Esophagus muscularis mucosa (tissue), 4 donors: ENCODE measurements at regions not wholly inside any gene's neighbourhood (a gene's known extent, or its start where the extent isn't known, plus 50 kb on each side); places are given as distances from the start of the nearest gene placed in this dataset.

ENCODE experiments used
- DNase-seq: peaks from one replicate; pipeline ENCODE4 v3.0.0-alpha.2; 2017; ENCODE audit errors: extremely low spot score
- H3K27ac ChIP-seq, 4 donors: fragments of 200-600 bp; sonication (generic); replicated peaks in 1 of 4; 1 replicate in 3 of 4; 2 replicates in 1 of 4; pipeline ENCODE4 v1.5.1; 2016 to 2019; ENCODE audit warnings: mild to moderate bottlenecking in 1 of 4
- H3K27me3 ChIP-seq, 4 donors: fragments of 200-600 bp; sonication (generic); one replicate each; pipeline versions ENCODE4 v1.5.1 to v1.6.0; 2016 to 2019
- H3K36me3 ChIP-seq, 4 donors: fragments of 200-600 bp; sonication (generic); one replicate each; pipeline ENCODE4 v1.5.1; 2016 to 2019
- H3K4me1 ChIP-seq, 4 donors: fragments of 200-600 bp; sonication (generic); one replicate each; pipeline ENCODE4 v1.5.1; 2016 to 2019
- H3K4me3 ChIP-seq, 4 donors: fragments of 200-600 bp; sonication (generic); 1 replicate in 2 of 4; 2 replicates in 2 of 4; pipeline ENCODE4 v1.5.1; 2016 to 2019; ENCODE audit warnings: mild to moderate bottlenecking in 4 of 4, moderate library complexity in 1 of 4
- H3K9me3 ChIP-seq, 4 donors: fragments of 200-600 bp; sonication (generic); 1 replicate in 3 of 4; 2 replicates in 1 of 4; pipeline ENCODE4 v1.5.1; 2016 to 2019
- CTCF ChIP-seq, 3 experiments: fragments of 200-600 bp in 2 of 3; fragments of 450-650 bp in 1 of 3; sonication (generic) in 2 of 3; IDR thresholded peaks; one replicate each; pipeline ENCODE4 v1.5.1; 2017 to 2019; ENCODE audit warnings: antibody characterized with exemption in 3 of 3, mild to moderate bottlenecking in 2 of 3, moderate library complexity in 1 of 3
- EP300 ChIP-seq: sonication (generic); formaldehyde crosslinking; IDR thresholded peaks from one replicate; pipeline ENCODE4 v1.6.1; 2017; ENCODE audit warnings: antibody characterized with exemption
- POLR2A ChIP-seq: fragments of 450-650 bp; IDR thresholded peaks from one replicate; pipeline ENCODE4 v1.6.1; 2017; ENCODE audit warnings: antibody characterized with exemption, moderate library complexity, mild to moderate bottlenecking, low read depth
- POLR2AphosphoS5 ChIP-seq, 2 donors: sonication (generic); formaldehyde crosslinking; IDR thresholded peaks; one replicate each; pipeline ENCODE4 v1.6.1; 2017; ENCODE audit warnings: antibody characterized with exemption in 2 of 2
- WGBS: methylation state at CpG from one replicate; pipeline ENCODE4 v1.1.5; 2018; 5-methylcytosine and 5-hydroxymethylcytosine counted together
- intact Hi-C: fragments of 100-400 bp; cut with DNase I; formaldehyde crosslinking; loops from one replicate; pipeline ENCODE4 v1.15.1; 2023

GRCh38 chr5:105878402-105878801 lies 1792.3 kb downstream of the EFNA5 start:
- no peak overlapping the region for H3K4me3 ChIP-seq
- no peaks in the 10 kb centered on the region for H3K27me3 ChIP-seq
- no peaks in the 10 kb centered on the region for H3K9me3 ChIP-seq
- no peaks in the 10 kb centered on the region for H3K4me1 ChIP-seq
- intact Hi-C loops: no loop called here
- TF ChIP-seq CTCF (IDR thresholded peaks at IDR 0.05): no peak
- no peak for TF ChIP-seq POLR2AphosphoS5 (IDR thresholded peaks at IDR 0.05)
- TF ChIP-seq POLR2A: no peak
- no peak for TF ChIP-seq EP300
- no peak for DNase-seq
- no peaks in the 10 kb centered on the region for H3K36me3 ChIP-seq
- no peak overlapping the region for H3K27ac ChIP-seq
- WGBS: 82% methylated on average over 1 of the region's 1 CpG

- 61% methylated on average over 2 of the region's 2 CpGs for WGBS
- intact Hi-C loops: no loop called here
- TF ChIP-seq POLR2AphosphoS5 (IDR thresholded peaks at IDR 0.05) (no peak), EP300 (no peak), POLR2A (no peak), CTCF (IDR thresholded peaks at IDR 0.05) (no peak)
- H3K4me3 ChIP-seq: no peak overlapping the region
- no peaks in the 10 kb centered on the region for H3K4me1 ChIP-seq
- H3K27ac ChIP-seq: no peak overlapping the region
- no peaks in the 10 kb centered on the region for H3K27me3 ChIP-seq
- H3K36me3 ChIP-seq: no peaks in the 10 kb centered on the region
- no peaks in the 10 kb centered on the region for H3K9me3 ChIP-seq
- no peak for DNase-seq
Observed at GRCh38 chr5:105877592-105877991, 1793.1 kb downstream of the EFNA5 start.

- intact Hi-C loops: no loop called here
- no peaks in the 10 kb centered on the region for H3K4me1 ChIP-seq
- WGBS: 88% methylated on average over 2 of the region's 2 CpGs
Observed at GRCh38 chr5:105874316-105874715, 1796.4 kb downstream of the EFNA5 start.

GRCh38 chr5:105872569-105873270 lies 1798.0 kb downstream of the EFNA5 start:
- no peaks in the 10 kb centered on the region for H3K4me1 ChIP-seq
- 93% methylated on average over 15 of the region's 15 CpGs for WGBS
- no peaks in the 10 kb centered on the region for H3K9me3 ChIP-seq
- DNase-seq: no peak
- no peaks in the 10 kb centered on the region for H3K36me3 ChIP-seq
- H3K27me3 ChIP-seq: no peaks in the 10 kb centered on the region
- intact Hi-C loops: no loop called here
- TF ChIP-seq POLR2A: no peak
- H3K27ac ChIP-seq: no peak overlapping the region
- no peak overlapping the region for H3K4me3 ChIP-seq

More at GRCh38 chr5:105874316-105874715, 1796.4 kb downstream of the EFNA5 start:
- TF ChIP-seq CTCF (IDR thresholded peaks at IDR 0.05) (no peak), EP300 (no peak), POLR2A (no peak), POLR2AphosphoS5 (IDR thresholded peaks at IDR 0.05) (no peak)
- DNase-seq: no peak
- no peaks in the 10 kb centered on the region for H3K27me3 ChIP-seq
- no peaks in the 10 kb centered on the region for H3K36me3 ChIP-seq
- H3K9me3 ChIP-seq: no peaks in the 10 kb centered on the region
- H3K4me3 ChIP-seq: no peak overlapping the region
- no peak overlapping the region for H3K27ac ChIP-seq

GRCh38 chr5:105868038-105868780 lies 1802.5 kb downstream of the EFNA5 start:
- Histone ChIP-seq H3K4me3 (no peak overlapping the region), H3K9me3 (peaks cover 0 to 8% (median 7%) of the 10 kb centered on the region in 4 donors), H3K36me3 (no peaks in the 10 kb centered on the region), H3K4me1 (no peaks in the 10 kb centered on the region), H3K27ac (no peak overlapping the region), H3K27me3 (no peaks in the 10 kb centered on the region)
- DNase-seq: no peak
- intact Hi-C loops: no loop called here
- 0% methylated on average over 1 of the region's 1 CpG for WGBS
- no peak for TF ChIP-seq EP300
